HUES64 (cell line): ENCODE measurements at regions not wholly inside any gene's neighbourhood (a gene's known extent, or its start where the extent isn't known, plus 50 kb on each side); places are given as distances from the start of the nearest gene placed in this dataset.

Experiments used
- H3K27ac ChIP-seq: 2 replicates; pipeline ENCODE4 v1.7.0; 2013; ENCODE audit warnings: low read depth, low read length, inconsistent platforms
- H3K27me3 ChIP-seq: 2 replicates; pipeline ENCODE4 v1.6.1; 2013; ENCODE audit warnings: mild to moderate bottlenecking, low read length; ENCODE audit not compliant: insufficient read depth
- H3K36me3 ChIP-seq: 2 replicates; pipeline ENCODE4 v1.6.1; 2013; ENCODE audit warnings: mild to moderate bottlenecking, low read length; ENCODE audit not compliant: insufficient read depth
- H3K4me1 ChIP-seq: 2 replicates; pipeline ENCODE4 v1.6.1; 2013; ENCODE audit warnings: mild to moderate bottlenecking, low read length, moderate library complexity; ENCODE audit not compliant: insufficient read depth
- H3K4me3 ChIP-seq: 2 replicates; pipeline ENCODE4 v1.5.1; 2013; ENCODE audit warnings: mild to moderate bottlenecking, low read length, moderate library complexity
- H3K9ac ChIP-seq: 2 replicates; pipeline ENCODE4 v1.6.1; 2013; ENCODE audit warnings: mild to moderate bottlenecking, low read depth, low read length
- H3K9me3 ChIP-seq: 2 replicates; pipeline ENCODE4 v1.6.1; 2013; ENCODE audit warnings: low read depth, low read length; ENCODE audit not compliant: insufficient read depth
- WGBS: fragments of 150-250, 120-280 bp; methylation state at CpG from one replicate; pipeline ENCODE4 v1.1.7; 2013; ENCODE audit warnings: missing lambda C conversion rate; 5-methylcytosine and 5-hydroxymethylcytosine counted together

DNA sequence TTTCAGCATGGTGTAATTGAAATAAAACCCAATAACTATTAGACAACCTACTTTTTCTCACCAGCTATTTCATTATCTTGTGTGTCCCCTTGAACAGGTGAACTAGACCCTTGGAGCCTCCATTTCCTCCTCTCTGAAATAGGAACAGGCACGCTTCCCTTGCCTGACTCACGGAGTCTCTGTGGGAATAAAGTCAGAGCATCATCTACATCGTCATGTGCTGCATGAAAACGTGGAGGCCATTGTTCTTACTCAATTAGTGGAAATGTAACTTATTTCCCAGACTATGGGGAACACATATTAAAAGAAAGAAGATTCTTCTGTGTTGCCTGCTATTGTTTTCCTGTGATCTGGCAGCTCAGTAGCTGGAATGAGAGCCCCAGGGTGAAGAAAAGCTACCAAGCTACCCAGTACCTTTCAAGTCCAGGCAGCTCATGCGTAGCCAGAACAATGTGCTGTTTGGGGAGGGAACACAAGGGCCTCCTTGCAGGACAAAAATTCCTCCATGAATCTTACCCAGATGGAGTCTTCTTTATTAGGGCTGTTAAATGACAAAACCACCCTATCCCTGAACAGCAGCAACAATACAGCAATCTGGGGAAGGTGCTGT, 59.8 kb downstream of the SOX11 start:
- Histone ChIP-seq H3K4me3 (no peak overlapping the region), H3K36me3 (no peaks in the 10 kb centered on the region), H3K9me3 (no peaks in the 10 kb centered on the region), H3K9ac (no peak overlapping the region), H3K27me3 (no peaks in the 10 kb centered on the region), H3K4me1 (no peaks in the 10 kb centered on the region; the same call in 1 of the 2 replicates), H3K27ac (no peak overlapping the region)
- 78% methylated on average over 5 of the region's 5 CpGs for WGBS

DNA sequence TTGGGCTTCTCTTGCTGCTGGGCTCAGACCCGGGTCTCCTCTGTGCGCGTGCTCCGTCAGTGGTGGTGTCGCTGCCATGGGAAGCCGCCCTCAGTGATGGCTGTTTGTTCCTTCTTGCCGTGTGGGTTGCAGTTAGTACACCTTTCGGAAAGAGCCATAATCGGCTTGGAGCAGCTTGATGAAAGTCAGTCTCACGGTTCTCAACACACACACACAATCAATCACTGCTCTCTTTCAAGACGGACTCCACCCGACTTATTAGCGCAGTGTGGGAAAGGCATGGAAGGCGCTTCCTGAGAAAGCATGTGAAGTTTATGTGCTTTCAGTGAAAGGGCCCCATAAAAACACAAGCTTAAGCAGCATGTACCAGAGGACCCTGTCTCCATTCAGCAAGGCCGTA, 64.1 kb downstream of the SOX11 start:
- no peaks in the 10 kb centered on the region for H3K9me3 ChIP-seq
- 96% methylated on average over 15 of the region's 15 CpGs for WGBS
- H3K27me3 ChIP-seq, result no peaks in the 10 kb centered on the region
- H3K36me3 ChIP-seq, result no peaks in the 10 kb centered on the region
- no peaks in the 10 kb centered on the region; the same call in 1 of the 2 replicates for H3K4me1 ChIP-seq
- H3K9ac ChIP-seq, result no peak overlapping the region
- H3K4me3 ChIP-seq, result no peak overlapping the region
- no peak overlapping the region for H3K27ac ChIP-seq

DNA sequence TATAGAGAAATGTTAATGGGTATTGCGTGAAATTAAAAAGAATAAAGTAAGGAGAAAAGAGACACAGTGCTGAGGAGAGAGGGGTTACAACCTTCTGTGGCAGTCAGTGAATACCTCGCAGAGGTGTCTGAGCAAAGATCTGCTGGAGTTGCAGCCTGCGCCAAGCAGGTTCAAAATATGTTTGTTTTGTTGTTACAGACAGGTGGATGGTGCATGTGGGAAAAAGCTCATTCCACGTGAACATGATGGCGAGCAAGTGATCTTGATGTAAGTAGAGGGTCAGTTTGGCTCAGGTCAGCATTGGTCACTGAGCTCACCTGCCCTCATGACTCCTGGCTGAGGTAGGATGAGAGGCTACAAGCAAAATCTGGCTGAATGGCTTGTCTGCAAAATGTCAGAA, 66.2 kb downstream of the SOX11 start:
- WGBS, result 94% methylated on average over 5 of the region's 5 CpGs
- Histone ChIP-seq H3K27me3 (no peaks in the 10 kb centered on the region), H3K36me3 (no peaks in the 10 kb centered on the region)

GRCh38 chr2:5759949-5760348, 67.8 kb downstream of the SOX11 start:
- H3K4me1 ChIP-seq, result no peaks in the 10 kb centered on the region
- no peak overlapping the region for H3K9ac ChIP-seq
- H3K27me3 ChIP-seq, result no peaks in the 10 kb centered on the region
- H3K36me3 ChIP-seq, result no peaks in the 10 kb centered on the region
- H3K9me3 ChIP-seq, result no peaks in the 10 kb centered on the region
- H3K4me3 ChIP-seq, result no peak overlapping the region
- 88% methylated on average over 2 of the region's 3 CpGs for WGBS
- no peak overlapping the region for H3K27ac ChIP-seq

More for the DNA sequence above, 66.2 kb downstream of the SOX11 start:
- no peaks in the 10 kb centered on the region for H3K4me1 ChIP-seq
- H3K27ac ChIP-seq, result no peak overlapping the region
- no peaks in the 10 kb centered on the region for H3K9me3 ChIP-seq
- no peak overlapping the region for H3K4me3 ChIP-seq
- no peak overlapping the region for H3K9ac ChIP-seq

GRCh38 chr2:5763531-5763930, 71.3 kb downstream of the SOX11 start:
- H3K4me3 ChIP-seq, result no peak overlapping the region
- H3K9ac ChIP-seq, result no peak overlapping the region
- no peaks in the 10 kb centered on the region for H3K4me1 ChIP-seq
- WGBS, result 93% methylated on average over 3 of the region's 3 CpGs
- no peak overlapping the region for H3K27ac ChIP-seq
- no peaks in the 10 kb centered on the region for H3K27me3 ChIP-seq
- H3K36me3 ChIP-seq, result no peaks in the 10 kb centered on the region
- H3K9me3 ChIP-seq, result no peaks in the 10 kb centered on the region

DNA sequence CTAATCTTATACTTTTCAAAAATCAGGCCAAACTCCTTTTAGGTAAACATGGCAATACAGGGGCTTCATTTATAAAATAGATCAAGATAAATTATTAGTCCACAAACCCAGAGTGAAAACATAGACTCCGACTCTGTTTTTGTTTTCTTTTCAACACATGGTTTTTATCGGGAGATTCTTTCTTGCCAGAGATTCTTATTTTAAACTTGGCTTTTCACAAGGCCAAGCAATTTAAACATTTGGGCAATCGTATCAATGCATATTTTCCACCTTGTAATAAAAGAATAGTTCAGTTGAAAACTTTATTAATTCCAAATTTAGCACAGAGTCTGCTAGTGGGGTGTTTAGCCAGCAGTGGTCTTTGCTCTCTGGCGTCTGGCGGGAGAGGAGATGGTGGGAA, 71.9 kb downstream of the SOX11 start:
- WGBS, result 97% methylated on average over 4 of the region's 5 CpGs

DNA sequence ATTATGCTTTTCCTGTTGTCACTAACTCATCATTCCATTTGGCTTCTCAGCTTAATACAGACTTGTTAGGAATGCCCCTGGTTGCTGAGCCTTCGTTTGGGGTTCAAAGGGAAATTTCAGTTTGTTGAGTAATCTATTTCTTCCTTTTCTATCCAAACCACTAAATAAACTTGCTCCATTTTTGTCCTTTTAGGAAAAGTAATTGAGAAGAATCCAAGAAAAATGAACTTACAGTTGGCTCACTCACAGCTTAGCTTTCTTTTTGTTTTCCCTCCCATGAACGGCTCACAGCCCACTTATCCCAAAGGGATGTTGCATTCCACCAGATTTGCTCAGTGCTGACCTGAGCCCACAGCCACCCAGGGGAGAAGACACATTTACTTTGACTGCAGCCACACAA, 73.9 kb downstream of the SOX11 start:
- no peaks in the 10 kb centered on the region for H3K36me3 ChIP-seq
- H3K27ac ChIP-seq, result no peak overlapping the region
- H3K27me3 ChIP-seq, result no peaks in the 10 kb centered on the region
- no peaks in the 10 kb centered on the region for H3K4me1 ChIP-seq
- no peak overlapping the region for H3K9ac ChIP-seq
- 89% methylated on average over 1 of the region's 2 CpGs for WGBS
- no peak overlapping the region for H3K4me3 ChIP-seq
- H3K9me3 ChIP-seq, result no peaks in the 10 kb centered on the region

More for the DNA sequence above, 71.9 kb downstream of the SOX11 start:
- H3K36me3 ChIP-seq, result no peaks in the 10 kb centered on the region
- no peak overlapping the region for H3K27ac ChIP-seq
- H3K4me3 ChIP-seq, result no peak overlapping the region
- no peaks in the 10 kb centered on the region for H3K27me3 ChIP-seq
- H3K9ac ChIP-seq, result no peak overlapping the region
- no peaks in the 10 kb centered on the region for H3K9me3 ChIP-seq
- H3K4me1 ChIP-seq, result no peaks in the 10 kb centered on the region

DNA sequence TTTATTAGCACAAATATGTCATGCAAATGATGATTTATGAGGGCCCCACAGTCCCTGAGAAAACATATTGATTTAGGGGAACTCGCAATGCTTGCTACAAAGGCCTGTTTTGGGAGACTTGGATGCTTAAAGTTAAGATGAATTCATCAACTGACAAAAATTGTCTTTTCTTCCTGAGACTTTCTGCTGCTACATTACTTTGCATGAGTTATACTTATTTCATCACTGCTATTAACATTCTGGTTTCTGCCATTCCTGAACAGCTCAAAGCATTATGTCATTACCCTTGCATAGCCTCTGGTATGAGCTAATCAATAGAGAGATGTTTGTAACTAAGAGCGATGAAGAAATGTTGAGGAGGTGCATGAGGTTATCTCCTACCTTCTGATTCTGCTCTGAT, 74.4 kb downstream of the SOX11 start:
- 88% methylated on average over 2 of the region's 2 CpGs for WGBS
- Histone ChIP-seq H3K36me3 (no peaks in the 10 kb centered on the region), H3K4me3 (no peak overlapping the region), H3K9me3 (no peaks in the 10 kb centered on the region), H3K4me1 (no peaks in the 10 kb centered on the region), H3K27ac (no peak overlapping the region), H3K9ac (no peak overlapping the region), H3K27me3 (no peaks in the 10 kb centered on the region)

GRCh38 chr2:5777131-5777535, 84.9 kb downstream of the SOX11 start:
- Histone ChIP-seq H3K4me3 (no peak overlapping the region), H3K36me3 (no peaks in the 10 kb centered on the region), H3K9ac (no peak overlapping the region), H3K4me1 (no peaks in the 10 kb centered on the region), H3K27me3 (no peaks in the 10 kb centered on the region), H3K27ac (no peak overlapping the region), H3K9me3 (no peaks in the 10 kb centered on the region)
- 89% methylated on average over 4 of the region's 4 CpGs for WGBS

GRCh38 chr2:5781679-5782078, 89.5 kb downstream of the SOX11 start:
- WGBS, result 92% methylated on average over 14 of the region's 14 CpGs
- Histone ChIP-seq H3K27ac (no peak overlapping the region), H3K4me3 (no peak overlapping the region)

DNA sequence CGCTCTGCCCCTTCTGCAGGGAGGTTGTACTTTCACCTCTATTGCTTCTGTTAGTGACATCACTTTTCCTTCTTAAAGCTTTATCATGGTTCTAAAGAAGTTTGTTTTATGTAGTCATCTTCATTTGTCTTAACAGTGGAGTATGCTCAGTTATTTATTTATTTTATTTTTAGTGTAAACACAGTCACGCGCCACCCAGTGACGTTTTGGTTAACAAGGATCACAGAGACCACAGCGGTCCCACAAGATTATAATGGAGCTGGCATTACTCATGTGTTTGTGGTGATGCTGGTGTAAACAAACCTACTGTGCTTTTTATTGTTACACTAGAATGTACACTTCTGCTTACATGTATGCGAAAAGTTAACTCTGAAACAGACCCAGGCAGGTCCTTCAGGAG, 89.9 kb downstream of the SOX11 start:
- WGBS, result 96% methylated on average over 6 of the region's 6 CpGs
- Histone ChIP-seq H3K27me3 (no peaks in the 10 kb centered on the region), H3K4me3 (no peak overlapping the region), H3K4me1 (no peaks in the 10 kb centered on the region), H3K36me3 (no peaks in the 10 kb centered on the region), H3K9ac (no peak overlapping the region), H3K27ac (no peak overlapping the region), H3K9me3 (no peaks in the 10 kb centered on the region)

More at GRCh38 chr2:5781679-5782078, 89.5 kb downstream of the SOX11 start:
- Histone ChIP-seq H3K36me3 (no peaks in the 10 kb centered on the region), H3K27me3 (no peaks in the 10 kb centered on the region), H3K9me3 (no peaks in the 10 kb centered on the region), H3K9ac (no peak overlapping the region), H3K4me1 (no peaks in the 10 kb centered on the region)

DNA sequence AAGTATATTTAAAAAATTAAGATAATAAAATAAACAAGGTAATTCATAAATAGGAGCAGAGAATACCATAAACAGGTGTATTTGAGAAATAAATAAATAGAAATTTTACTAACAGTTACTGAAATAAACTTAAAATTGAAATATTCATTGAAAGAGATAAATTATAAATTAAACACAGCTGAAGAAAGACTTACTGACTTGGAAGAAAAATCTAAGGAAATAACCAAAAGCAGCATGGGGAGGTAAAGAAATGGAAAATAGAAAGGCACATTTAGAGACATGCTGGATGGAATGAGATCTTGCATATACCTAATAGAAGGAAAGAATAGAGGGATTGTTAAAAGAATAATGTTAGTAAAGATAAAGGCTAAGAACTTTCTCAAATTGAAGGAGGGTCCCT, 96.3 kb downstream of the SOX11 start:
- H3K9me3 ChIP-seq, result peaks cover 28% of the 10 kb centered on the region
- H3K27me3 ChIP-seq, result no peaks in the 10 kb centered on the region
- no peaks in the 10 kb centered on the region for H3K36me3 ChIP-seq
- no peak overlapping the region for H3K27ac ChIP-seq
- no peak overlapping the region for H3K4me3 ChIP-seq
- H3K4me1 ChIP-seq, result no peaks in the 10 kb centered on the region
- no peak overlapping the region for H3K9ac ChIP-seq
